HG03342 (cell line): ENCODE measurements at regions not wholly inside any gene's neighbourhood (a gene's known extent, or its start where the extent isn't known, plus 50 kb on each side); places are given as distances from the start of the nearest gene placed in this dataset.

Source experiments
- ATAC-seq: cut with Tn5 transposase; IDR thresholded peaks from one replicate; pipeline ENCODE4 v1.9.1; 2021; ENCODE audit warnings: mild to moderate bottlenecking, moderate library complexity; ENCODE audit not compliant: unreplicated experiment

GRCh38 chr11:11177156-11177808 lies 175.8 kb downstream of the CSNK2A3 start:
- ATAC-seq = no peak

- ATAC-seq = no peak
Measured at GRCh38 chr11:11173316-11174025, 179.6 kb downstream of the CSNK2A3 start.

- ATAC-seq = peak; percentile 92
Measured at GRCh38 chr11:11171854-11172253, 181.2 kb downstream of the CSNK2A3 start.

- ATAC-seq = no peak
Measured at GRCh38 chr11:11171285-11171684, 181.8 kb downstream of the CSNK2A3 start.

- ATAC-seq = no peak
Measured at GRCh38 chr11:11170352-11171084, 182.5 kb downstream of the CSNK2A3 start.

GRCh38 chr11:11169715-11170351 lies 183.2 kb downstream of the CSNK2A3 start:
- ATAC-seq = no peak

- no peak for ATAC-seq
Measured at GRCh38 chr11:11167806-11168205, 185.2 kb downstream of the CSNK2A3 start.

- no peak for ATAC-seq
Measured at GRCh38 chr11:11164334-11164690, 188.7 kb downstream of the CSNK2A3 start.

GRCh38 chr11:11163669-11164333 lies 189.2 kb downstream of the CSNK2A3 start:
- ATAC-seq = no peak

- no peak for ATAC-seq
Measured at GRCh38 chr11:11163236-11163635, 189.8 kb downstream of the CSNK2A3 start.

- ATAC-seq = no peak
Measured at GRCh38 chr11:11157185-11157584, 195.9 kb downstream of the CSNK2A3 start.

- ATAC-seq = no peak
Measured at GRCh38 chr11:11155962-11156815, 196.9 kb downstream of the CSNK2A3 start.

- no peak for ATAC-seq
Measured at GRCh38 chr11:11152877-11153276, 200.2 kb downstream of the CSNK2A3 start.

GRCh38 chr11:11149671-11150459 lies 203.2 kb downstream of the CSNK2A3 start:
- ATAC-seq = no peak

GRCh38 chr11:11148596-11148995 lies 204.5 kb downstream of the CSNK2A3 start:
- ATAC-seq = no peak

- no peak for ATAC-seq
Measured at GRCh38 chr11:11148104-11148509, 204.9 kb downstream of the CSNK2A3 start.

GRCh38 chr11:11146830-11147229 lies 206.2 kb downstream of the CSNK2A3 start:
- no peak for ATAC-seq

- no peak for ATAC-seq
Measured at GRCh38 chr11:11143849-11144248, 209.2 kb downstream of the CSNK2A3 start.

- ATAC-seq = no peak
Measured at GRCh38 chr11:11142430-11142829, 210.6 kb downstream of the CSNK2A3 start.
